Erythroblast (primary cell): ENCODE measurements at regions not wholly inside any gene's neighbourhood (a gene's known extent, or its start where the extent isn't known, plus 50 kb on each side); places are given as distances from the start of the nearest gene placed in this dataset.
A peak's percentile ranks its signal among the peaks of the same experiment; 100 is the strongest.

ENCODE experiments used
- DNase-seq, 2 experiments: peaks; one replicate each; lab custom pipeline; 2025; lab: John Stamatoyannopoulos, UW
- GATA1 ChIP-seq: IDR thresholded peaks from 2 replicates; pipeline ENCODE4 v1.6.1; 2011; ENCODE audit warnings: low read depth, mild to moderate bottlenecking, control low read depth, low read length, moderate library complexity
- POLR2A ChIP-seq: IDR thresholded peaks from 2 replicates; pipeline ENCODE4 v1.6.1; 2011; ENCODE audit warnings: mild to moderate bottlenecking, low read length

DNA sequence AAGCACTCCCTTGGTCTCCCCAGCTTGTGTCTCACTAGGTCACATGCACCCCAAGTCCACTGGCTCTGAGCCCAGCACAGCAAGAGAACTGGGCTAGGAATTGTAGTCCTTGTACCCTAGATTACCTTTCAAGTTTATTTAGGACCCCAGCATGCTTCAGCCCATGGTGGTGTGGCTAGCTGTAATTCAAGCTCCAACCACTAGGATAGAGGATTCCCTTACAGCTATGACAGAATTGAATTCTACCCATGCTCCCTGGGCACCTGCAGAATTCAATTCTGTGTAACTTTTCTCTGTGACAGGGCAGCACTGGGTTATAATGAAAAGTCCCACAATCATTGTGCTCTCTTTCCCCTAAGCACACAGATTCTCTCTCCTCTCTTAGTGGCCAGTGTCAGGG lies 253.8 kb upstream of the DMD start:
- TF ChIP-seq POLR2A = no peak
- TF ChIP-seq GATA1 = no peak
- no peak for DNase-seq

DNA sequence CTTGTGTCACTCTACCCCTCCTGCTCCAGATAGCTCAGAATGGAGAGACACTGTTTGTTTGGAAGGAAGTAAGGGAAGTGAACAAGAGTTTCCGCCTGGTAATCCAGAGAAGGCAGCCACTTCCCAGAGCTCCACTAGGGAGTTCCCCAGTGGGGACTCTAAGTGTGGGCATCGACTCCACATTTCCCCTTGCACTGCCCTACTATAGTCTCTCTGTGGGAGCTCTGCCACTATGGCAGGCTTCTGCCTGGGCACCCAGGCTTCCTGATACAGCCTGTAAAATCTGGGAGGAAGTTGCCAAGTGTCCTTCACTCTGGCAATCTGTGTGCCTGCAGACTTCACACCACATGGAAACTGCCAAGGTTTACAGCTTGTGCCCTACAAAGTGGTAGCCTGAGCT lies 245.8 kb upstream of the DMD start:
- TF ChIP-seq GATA1 (no peak), POLR2A (no peak)
- DNase-seq = no peak

DNA sequence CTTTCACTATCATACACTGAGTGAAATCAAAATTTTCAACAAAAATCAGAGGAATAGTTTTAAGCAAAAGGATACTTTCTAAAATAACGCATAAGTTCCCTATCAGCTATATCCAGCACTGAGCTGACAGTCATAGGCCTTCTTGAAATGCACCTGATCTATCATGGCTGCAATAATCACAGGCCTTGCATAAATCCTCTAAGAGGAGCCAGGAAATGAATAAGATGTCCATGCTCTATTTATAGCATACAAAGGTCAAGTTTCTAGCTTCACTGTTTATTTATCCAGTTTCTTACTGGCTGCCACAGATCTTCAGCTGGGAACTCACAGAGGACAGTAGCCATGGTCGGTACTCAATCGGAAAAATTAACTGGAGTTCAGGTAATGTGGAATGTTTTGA lies 235.9 kb upstream of the DMD start:
- no peak for DNase-seq
- TF ChIP-seq POLR2A = no peak
- TF ChIP-seq GATA1 = no peak

DNA sequence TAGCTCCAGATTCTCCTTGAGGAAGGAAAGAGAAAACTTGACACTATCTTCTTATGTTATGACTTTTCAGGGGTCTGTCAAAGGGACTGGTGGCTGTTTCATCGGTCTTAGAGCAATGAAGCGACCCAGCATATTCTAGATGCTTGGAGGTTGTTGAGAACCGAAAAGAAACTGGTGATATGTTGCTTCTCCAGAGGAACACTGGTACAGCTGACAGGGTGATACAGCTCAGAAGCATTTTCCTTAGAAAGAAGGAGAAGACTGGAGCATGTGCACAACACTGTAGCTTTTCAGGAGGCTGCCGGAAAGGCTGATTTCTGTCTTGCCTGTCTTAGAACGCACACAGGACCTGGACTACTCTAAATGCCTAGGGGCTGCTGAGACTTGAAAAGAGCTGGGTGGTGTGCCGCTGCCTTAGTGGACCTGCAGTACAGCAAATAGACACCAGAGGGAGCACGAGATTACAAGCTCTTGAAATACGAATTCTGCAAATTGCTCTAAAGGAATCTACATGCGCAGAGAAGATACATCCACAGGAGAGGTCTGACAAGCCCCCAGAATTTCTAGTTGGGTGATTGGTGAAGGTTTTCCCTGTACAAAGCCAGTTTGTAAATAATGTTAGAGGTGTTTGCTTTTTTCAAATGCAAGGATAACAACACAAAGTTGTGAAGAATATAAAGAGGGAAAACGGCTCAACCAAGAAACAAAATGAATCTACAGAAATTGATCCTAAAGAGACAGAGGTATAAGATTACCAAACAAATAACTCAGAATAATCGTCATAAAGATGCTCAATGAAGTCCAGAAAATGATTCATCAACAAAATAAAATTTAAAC lies 223.1 kb upstream of the DMD start:
- TF ChIP-seq POLR2A = no peak
- TF ChIP-seq GATA1 = no peak
- peak; percentile 3 to 39 for DNase-seq

DNA sequence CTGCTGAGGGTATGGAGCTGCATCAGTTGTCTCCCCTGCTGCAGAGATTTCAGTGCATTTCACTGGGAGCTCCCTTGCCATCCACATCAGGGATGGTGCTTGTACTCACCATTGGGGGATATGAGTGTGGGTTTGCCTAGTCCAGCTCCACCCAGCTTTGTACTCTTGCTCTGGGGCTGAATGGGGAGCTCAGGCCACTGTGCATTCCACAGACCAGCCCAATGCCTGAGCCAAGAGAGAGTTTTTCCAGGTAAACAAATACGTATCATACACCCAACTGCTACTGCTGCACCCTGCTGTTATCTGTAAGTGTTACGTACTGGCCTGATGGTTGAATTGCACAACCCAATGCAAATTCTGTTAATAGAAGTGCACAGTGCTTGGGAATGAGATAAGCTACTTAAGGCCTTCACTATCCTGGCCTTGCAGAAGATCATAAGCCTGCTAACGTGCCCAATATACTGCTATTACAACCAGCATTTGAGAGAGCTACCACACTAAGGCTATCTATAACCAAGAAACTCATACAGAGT lies 205.0 kb upstream of the DMD start:
- no peak for DNase-seq
- TF ChIP-seq POLR2A (no peak), GATA1 (no peak)

DNA sequence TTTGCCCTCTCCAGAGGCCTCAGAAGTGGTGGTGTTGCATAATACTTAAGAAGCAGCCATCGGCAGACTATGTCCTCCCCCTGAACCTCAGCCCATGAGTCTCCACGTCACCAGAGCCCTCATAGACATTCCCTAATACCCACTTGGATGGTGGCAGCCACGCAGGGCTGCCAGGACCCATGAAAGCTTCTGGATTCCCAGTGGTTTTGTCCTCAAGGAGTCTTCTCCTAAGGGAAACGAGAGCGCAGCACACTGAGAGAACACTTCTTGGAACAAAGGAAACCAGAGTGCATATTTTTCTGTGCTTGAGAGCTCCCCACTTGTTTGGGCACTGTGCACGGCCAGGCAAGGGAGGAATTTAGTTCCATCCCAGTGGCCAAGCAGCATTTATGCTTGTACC lies 204.1 kb upstream of the DMD start:
- no peak for DNase-seq
- TF ChIP-seq POLR2A (no peak), GATA1 (no peak)

DNA sequence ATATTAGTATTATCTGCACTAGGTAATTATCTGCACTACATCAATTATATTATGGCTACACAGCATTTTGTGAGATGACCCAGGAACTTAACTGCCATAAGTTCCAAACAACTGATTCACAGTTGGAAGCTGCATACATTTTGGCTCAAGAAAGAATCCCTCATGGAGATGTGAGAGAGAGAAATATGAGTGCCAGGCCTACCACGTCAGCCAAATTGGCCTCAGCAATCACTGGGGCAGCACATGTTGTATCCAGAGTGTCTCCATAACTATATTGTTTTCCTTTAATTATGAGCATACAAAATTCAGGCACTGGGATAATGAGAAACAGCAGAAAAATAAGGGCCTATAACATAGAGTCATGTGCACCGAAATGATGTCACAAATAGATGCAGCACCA lies 174.2 kb upstream of the DMD start:
- DNase-seq = no peak
- TF ChIP-seq GATA1 = no peak
- TF ChIP-seq POLR2A = no peak

DNA sequence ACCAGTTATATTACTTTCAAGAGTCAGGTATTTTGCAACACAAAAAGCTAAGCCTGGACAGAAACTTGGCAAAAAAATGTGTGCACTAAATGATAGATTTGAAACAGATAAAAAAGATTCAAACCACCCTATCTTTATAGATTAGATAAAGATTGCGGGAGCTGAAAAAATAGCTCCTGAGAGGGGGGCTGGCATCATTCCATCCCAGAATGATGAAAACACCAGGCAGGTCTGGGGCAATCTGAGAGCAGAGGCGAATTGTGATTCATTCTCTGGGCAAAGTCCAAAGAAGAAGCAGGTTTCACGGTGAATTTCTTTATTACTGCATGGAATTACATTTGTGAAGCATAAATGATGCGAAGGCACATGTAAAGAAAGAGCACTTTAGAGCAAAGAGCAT lies 168.5 kb upstream of the DMD start:
- DNase-seq = no peak
- no peak for TF ChIP-seq POLR2A
- no peak for TF ChIP-seq GATA1

DNA sequence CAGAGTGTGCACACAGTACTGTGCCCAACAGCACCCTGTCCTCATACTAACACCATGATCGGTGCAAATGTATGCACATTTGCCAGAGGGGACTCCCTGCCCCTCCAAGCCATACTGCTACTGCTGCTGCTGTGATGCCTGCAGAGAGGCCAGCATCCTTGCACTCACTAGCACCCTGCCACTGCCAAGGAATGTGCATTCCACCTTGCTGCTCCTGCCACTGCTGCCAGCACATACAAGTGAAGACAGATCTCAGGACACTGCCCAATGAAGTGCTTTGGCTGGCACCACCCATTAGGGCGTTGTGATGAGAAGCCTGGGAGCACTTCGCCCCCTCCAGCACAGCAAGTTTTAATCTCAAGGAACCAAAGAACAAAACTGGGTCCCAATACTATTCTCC lies 146.3 kb upstream of the DMD start:
- DNase-seq = no peak
- no peak for TF ChIP-seq POLR2A
- no peak for TF ChIP-seq GATA1

DNA sequence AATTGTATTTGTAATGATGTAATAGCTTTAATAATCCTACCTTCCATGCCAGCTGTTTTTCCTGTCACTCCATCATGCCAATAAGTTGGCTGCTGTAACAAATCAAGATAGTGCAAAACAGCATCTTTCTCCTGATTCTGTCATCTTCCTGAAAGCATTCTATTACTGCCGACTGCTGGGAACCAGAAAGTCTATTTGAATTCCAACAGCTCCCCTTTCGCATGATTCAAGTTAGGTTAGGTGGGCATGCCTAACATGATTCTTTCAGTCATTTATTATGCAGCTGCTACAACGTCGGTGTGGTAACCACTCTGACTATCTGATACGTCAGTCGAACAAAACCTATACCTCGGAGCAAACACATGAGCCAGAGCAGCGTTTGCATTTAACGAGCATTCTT lies 127.9 kb upstream of the DMD start:
- DNase-seq = no peak
- no peak for TF ChIP-seq POLR2A
- no peak for TF ChIP-seq GATA1

DNA sequence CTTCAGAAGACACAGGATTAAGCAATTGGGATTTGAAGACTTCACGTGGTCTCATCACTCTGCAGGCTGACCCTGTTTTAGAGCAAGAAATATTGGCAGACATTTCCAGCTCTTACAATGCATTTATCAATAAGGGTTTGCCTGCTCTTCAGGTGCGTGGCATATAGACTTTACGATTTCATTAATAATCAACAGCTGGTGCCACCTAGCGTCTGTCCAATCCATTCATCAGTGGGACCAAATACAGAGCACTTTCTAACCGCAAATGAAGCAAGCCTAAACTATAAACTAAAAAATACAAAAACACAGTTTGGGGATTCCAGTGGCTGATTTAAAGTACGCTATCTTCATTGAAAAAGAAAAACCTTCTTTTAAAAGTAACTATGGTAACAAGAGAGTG lies 125.4 kb upstream of the DMD start:
- no peak for DNase-seq
- TF ChIP-seq GATA1 (no peak), POLR2A (no peak)

DNA sequence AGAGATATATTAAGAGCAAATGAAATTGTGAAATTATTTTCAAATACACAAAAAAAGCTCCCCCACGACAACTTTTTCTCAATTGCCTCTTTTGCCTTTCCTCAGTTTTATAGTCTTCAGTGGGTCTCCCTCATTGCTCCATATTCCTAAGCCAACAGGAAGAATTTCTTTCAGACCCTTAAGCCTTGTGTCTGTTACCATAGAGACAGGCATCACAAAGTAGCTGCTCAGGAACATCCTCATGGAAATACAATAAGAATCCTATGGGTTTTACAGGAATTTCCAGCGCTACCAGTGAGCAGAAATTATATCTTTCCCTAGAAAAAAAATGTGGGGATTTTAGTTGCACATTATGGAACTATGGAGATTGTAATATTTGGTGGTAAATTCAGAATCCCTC lies 121.9 kb upstream of the DMD start:
- DNase-seq = no peak
- TF ChIP-seq GATA1 (no peak), POLR2A (no peak)

DNA sequence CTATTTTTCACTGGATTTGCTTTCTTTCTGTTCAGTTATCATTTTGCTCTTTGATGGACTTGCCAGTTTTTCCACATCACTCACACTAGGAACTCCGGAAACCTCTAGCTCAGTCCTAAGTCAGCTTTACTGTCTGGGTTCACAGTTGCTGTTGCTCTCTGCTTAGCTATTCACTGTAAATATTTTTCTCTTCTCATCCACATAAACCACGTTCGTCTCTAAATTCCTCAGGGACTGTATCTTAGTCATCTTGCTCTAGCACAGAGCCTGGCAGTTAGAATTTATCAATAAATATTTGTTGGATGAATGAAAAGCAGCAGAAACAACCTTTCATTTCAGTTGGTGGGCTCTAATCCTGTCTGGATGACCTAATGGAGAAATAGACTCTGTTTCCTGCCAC lies 119.4 kb upstream of the DMD start:
- TF ChIP-seq POLR2A (no peak), GATA1 (no peak)
- DNase-seq = no peak

DNA sequence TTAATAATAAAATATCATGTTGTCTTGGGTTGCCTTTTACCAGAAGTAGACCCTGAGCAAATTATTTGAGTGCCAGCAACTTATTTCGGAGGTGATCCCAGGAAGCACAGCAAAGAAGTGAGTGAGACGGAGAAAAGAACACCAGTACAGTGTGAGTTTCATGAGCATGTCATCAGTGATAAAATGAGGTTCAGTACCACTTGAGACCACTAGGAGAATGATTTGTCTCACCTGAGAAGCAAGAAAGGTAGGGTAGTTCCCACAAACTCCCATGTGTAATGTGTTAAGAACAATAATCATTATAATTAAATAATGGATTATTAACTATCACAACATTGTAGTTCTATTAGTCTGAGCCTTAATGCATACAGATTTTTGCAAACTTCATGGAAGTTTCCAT lies 112.8 kb upstream of the DMD start:
- no peak for DNase-seq

DNA sequence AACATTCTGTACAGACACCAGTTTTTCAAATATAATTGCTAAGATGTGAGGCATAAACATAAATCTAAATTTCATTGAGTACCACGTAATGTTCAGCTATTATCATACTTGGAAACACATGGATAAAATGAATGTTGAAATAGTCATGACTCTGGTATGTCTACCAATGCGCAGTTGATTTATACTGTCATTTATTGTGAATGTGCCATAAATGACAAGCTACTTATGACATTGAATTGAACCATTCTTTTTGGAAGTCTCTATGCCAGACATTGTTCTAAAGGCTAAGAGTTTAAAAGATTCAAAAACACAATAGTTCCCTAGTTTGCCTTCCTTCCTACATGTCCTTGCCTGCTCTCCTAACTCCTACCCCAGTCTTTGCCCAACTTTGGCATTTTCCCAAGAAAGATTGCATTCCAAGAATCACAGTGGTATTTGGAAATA lies 96.6 kb upstream of the DMD start:
- TF ChIP-seq GATA1 = no peak
- no peak for TF ChIP-seq POLR2A
- DNase-seq = no peak

More for the DNA sequence above, 112.8 kb upstream of the DMD start:
- TF ChIP-seq POLR2A (no peak), GATA1 (no peak)
